ENCODE measurements at regions not wholly inside any gene's neighbourhood (a gene's known extent, or its start where the extent isn't known, plus 50 kb on each side); places are given as distances from the start of the nearest gene placed in this dataset.

- TF ChIP-seq, protein P1, sequence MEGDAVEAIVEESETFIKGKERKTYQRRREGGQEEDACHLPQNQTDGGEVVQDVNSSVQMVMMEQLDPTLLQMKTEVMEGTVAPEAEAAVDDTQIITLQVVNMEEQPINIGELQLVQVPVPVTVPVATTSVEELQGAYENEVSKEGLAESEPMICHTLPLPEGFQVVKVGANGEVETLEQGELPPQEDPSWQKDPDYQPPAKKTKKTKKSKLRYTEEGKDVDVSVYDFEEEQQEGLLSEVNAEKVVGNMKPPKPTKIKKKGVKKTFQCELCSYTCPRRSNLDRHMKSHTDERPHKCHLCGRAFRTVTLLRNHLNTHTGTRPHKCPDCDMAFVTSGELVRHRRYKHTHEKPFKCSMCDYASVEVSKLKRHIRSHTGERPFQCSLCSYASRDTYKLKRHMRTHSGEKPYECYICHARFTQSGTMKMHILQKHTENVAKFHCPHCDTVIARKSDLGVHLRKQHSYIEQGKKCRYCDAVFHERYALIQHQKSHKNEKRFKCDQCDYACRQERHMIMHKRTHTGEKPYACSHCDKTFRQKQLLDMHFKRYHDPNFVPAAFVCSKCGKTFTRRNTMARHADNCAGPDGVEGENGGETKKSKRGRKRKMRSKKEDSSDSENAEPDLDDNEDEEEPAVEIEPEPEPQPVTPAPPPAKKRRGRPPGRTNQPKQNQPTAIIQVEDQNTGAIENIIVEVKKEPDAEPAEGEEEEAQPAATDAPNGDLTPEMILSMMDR (IDR thresholded peaks at IDR 0.05) = no peak
- no peak for TF ChIP-seq POLR2AphosphoS5 (IDR thresholded peaks at IDR 0.05)
- TF ChIP-seq POLR2A (IDR thresholded peaks at IDR 0.05) = no peak
Measured at GRCh38 chr20:4542270-4542669, 144.0 kb upstream of the PRNP start.
